HG03139 (cell line): ENCODE measurements at regions not wholly inside any gene's neighbourhood (a gene's known extent, or its start where the extent isn't known, plus 50 kb on each side); places are given as distances from the start of the nearest gene placed in this dataset.

Source experiments
- ATAC-seq: cut with Tn5 transposase; IDR thresholded peaks from one replicate; pipeline ENCODE4 v1.9.1; 2021; ENCODE audit not compliant: unreplicated experiment

GRCh38 chr3:168417016-168417415 is 321.3 kb upstream of the GOLIM4 start:
- no peak for ATAC-seq

GRCh38 chr3:168416446-168416845 is 320.7 kb upstream of the GOLIM4 start:
- no peak for ATAC-seq

DNA sequence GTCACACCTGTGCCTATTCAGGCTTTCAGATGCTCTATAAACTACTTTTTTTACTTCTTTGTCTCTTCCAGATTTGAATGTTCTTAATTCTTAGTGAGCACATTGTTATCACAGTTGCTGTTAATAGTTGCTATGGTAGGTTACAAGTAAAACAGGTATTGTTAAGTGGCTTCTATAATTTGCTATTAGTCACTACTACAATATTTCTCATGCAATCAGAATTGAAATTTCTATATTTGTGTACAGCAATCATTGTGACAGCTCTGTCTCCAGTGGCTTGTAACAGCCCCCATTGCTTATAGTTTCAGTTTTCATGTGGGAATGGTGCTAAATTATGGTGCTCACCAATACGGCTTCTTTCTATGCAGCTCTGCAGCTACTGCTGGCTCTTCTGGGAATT is 318.4 kb upstream of the GOLIM4 start:
- ATAC-seq: no peak

GRCh38 chr3:168407381-168407780 is 311.7 kb upstream of the GOLIM4 start:
- no peak for ATAC-seq

DNA sequence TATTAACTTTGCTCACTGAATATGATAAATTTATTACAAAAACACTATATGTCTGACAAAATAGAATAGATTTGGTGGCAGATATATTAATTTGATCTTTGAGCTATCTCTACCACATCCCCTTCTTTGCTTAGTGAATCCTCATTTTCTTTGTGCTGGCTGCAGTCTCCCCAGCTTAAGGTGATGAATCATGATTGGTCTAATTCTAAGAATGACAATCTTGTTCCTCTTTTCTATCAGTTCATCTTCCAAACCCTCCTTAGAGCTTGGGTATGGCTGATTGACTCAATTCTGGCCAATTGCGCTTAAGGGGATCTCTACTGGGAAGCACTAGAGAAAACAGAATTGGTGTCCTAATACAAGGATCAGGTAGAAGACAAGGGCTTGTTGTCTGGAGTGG is 309.6 kb upstream of the GOLIM4 start:
- no peak for ATAC-seq

DNA sequence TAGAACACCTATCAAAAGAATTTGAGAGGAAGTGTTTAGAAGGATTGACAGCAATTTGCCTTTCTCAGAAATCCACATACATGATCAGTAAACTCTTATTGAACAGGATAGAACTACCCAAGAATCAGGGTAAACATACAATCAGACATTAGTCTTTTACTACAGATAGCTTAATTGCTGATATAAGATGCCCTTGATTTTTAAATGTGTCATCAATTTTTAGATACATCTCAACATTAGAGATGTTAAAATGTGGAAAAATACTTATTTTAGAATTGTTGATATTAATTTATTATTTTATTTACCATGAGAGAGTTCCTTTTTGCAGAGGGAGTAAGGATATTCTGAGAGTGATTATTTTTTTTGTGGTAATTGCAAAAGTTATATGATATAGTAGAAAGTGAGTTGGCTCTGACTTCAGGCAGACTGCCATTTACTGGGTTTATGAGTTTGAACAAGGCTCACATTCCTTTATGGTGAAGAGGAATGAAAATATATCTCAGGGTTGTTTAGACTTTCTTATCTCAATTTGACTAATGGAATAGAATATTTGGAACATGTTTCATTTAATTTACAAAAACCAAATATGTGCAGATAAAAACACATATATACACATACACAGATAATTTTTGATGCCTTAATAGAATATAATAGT is 302.8 kb upstream of the GOLIM4 start:
- no peak for ATAC-seq

GRCh38 chr3:168396861-168397260 is 301.1 kb upstream of the GOLIM4 start:
- no peak for ATAC-seq

DNA sequence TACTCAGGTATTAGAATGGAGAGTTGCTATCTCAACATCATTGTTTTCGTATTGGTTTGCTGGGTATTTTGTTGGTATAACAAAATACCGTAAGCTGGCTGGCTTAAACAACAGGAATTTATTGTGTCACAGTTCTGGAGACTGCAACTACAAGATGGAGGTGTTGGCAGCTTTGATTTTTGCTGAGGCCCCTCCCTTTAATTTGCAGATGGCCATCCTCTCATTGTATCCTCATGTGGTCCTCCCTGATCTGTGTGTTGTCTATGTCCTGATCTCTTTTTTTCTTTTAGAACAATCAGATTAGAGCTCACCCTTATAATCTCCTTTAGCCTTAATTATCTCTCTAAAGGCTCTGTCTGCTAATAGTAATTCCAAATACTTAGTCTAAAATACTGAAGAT is 299.8 kb upstream of the GOLIM4 start:
- ATAC-seq: no peak

GRCh38 chr3:168394439-168394838 is 298.7 kb upstream of the GOLIM4 start:
- ATAC-seq: no peak

- no peak for ATAC-seq
Measured at GRCh38 chr3:168386301-168386700, 290.6 kb upstream of the GOLIM4 start.

DNA sequence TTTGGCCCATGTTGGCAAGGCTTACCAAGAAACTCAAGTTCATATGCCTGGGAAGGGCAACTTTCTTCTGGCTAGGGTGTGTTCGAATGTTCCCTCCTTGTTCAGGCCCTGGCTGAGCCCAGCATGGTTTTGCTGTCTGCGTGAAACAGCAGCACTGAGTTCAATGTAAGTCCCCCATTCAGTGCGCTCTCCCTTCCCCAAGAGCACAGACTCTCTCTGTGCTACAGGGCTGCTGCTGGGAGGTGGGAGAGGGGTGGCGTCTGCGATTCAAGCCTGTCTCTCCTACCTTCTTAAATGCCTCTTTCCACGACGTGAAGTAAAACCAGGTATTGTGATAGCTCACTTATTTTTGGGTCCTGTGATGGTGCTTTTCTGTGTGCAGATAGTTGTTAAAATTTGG is 289.3 kb upstream of the GOLIM4 start:
- ATAC-seq: no peak

DNA sequence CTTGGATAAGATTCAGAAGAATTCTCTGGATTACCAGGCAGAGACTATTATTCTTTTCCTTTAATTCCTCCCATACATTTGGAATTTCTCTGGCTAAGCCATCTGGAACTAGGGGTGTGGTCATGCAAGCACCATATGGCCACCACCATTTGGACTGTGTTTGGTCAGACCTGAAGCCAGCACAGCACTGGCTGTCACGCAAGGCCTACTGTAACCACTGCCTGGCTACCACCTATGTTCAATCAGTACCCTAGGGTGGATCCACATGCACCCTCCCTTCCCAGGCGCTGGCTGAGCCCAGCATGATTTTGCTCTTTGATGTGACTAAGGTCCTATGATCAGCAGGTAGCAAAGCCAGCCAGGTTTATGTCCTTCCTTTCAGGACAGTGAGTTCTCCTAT is 287.8 kb upstream of the GOLIM4 start:
- ATAC-seq: no peak

GRCh38 chr3:168371846-168372245 is 276.1 kb upstream of the GOLIM4 start:
- no peak for ATAC-seq

- ATAC-seq: no peak
Measured at GRCh38 chr3:168364967-168365366, 269.2 kb upstream of the GOLIM4 start.

DNA sequence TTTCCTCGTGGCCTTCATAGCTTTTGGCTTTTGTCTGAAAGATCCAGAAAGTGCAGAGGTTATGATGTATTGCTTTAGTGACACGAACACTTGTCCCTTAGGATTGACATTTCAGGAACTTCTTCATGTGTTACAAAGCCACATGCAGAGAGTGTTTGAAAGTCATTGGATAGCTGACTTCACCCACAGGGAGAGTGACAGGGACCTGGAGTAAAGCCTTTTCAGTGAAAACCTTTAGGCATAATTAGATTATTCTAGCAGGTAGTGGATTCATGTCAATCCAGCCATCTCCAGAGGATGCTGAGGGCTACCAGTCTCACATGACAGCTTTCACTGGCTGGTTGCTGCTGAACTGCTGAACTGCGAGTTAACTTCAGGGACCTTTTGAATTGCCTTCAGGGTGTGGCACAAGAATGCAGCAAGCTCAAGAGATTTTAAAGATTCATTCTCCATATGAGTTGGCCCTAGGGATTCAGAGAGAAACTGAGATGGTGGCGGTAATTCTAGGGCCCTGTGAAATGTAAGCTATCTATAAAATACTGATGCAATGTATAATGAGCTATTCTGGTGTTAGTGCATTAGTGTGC is 267.0 kb upstream of the GOLIM4 start:
- no peak for ATAC-seq

DNA sequence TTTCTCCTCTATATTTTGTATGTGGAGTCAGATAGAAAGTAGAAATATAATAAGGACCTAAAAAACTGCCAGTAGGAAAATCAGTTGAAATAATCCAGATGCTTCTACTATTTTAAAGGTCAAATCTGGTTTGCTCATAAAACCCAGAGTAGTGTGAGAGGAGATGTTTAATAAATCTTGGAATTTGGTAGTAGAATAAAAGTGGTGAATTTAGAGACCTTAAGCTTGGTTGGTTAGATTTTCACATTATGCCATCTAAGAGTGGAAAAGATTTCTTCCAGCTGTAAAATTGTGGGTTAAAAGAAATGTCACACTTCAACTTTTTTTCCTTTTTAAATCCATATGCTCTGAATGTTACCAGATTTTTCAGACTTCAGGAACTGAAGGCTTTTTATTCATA is 266.4 kb upstream of the GOLIM4 start:
- ATAC-seq: no peak

DNA sequence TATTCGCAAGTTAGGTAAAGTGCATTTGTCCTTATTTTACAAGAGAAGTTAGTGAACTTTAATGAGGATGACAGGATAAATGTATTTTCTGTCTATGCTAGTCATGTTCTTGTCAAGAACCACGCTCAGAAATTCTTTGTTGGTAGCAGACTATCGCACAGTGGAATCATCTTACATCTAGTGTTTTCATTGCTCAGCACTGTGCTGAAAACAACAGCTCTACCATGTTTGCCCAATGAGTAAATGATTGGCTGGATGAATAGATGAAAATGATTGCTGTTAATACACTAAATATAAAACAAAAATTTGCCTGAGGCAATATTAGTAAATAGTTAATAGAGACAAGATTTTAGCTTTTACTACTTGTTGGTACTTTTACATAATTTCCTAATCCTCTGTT is 265.3 kb upstream of the GOLIM4 start:
- ATAC-seq: no peak

DNA sequence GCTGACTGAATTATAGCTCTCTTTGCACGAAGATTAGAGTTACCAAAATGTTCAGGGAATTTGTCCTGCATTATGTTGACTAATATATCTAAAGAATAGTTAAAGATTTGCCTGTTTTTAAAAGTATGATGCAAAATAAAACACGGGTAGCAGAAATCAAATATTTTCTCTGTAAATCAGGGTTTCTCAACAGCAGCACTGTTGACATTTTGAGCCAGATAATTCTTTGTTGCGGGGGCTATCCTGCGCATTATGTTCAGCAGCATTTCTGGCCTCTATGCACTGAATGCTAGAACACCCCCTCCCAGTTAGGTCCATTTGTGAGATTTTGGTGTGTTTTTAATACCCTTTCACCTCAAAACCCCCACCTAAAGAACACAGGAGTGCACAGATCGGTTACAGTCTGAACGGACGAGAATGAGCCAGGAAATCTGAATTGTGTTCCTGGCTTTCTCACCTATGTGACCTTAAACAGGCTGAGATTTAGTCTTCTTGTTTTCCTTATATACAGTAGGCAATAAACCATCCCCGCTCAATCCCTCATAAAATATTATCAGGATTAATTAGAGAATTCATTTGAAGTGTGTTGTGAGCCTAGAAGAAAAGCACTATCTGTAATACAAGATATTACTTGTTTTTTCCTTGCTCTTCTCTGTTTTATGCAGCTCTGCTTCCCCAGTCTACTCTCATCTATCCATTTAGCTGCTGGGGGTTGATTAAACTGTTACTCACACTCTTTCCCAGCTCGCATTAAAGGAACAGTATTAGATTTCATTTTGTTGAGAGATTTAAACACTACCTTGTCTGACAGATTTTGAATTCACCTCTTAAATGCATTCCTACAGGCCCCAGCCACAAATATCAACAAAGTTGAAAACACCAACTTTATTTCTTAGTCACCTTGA is 247.5 kb upstream of the GOLIM4 start:
- ATAC-seq: no peak

GRCh38 chr3:168341956-168342936 is 246.5 kb upstream of the GOLIM4 start:
- ATAC-seq: no peak

DNA sequence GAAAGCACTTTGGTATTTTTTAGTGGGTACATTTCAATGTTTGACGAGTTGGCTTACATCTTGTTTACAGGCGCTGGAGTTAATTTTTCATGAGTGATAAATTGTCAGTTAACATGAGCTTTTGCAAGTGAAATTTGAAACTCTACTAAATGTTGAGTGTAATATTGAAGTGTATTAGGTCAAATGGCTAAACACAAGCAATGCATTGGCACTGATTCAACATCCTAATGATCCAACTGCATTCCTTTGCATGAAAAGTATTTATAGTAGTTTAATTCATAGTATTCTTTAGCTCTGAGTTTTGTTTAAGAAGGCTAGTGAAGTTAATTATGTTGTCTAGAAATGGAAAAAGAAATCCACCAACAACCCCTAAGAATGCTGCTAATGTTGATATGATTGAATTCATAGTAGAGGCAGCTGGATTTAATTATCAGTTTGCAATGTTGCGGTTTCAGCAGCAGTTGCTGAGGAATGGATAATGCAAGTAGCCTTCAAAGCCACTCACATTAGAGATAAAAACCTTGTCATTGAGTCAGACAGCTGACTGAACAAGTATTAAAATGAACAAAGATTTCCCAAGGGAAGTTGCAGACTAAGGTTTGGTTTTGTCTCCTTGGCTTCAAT is 245.6 kb upstream of the GOLIM4 start:
- ATAC-seq: no peak

GRCh38 chr3:168338161-168338560 is 242.4 kb upstream of the GOLIM4 start:
- ATAC-seq: no peak
